Liver (tissue), 3 donors: ENCODE measurements at regions not wholly inside any gene's neighbourhood (a gene's known extent, or its start where the extent isn't known, plus 50 kb on each side); places are given as distances from the start of the nearest gene placed in this dataset.

Experiments used
- CTCF ChIP-seq: fragments of 150-350 bp; IDR thresholded peaks from 2 replicates; pipeline ENCODE4 v1.5.1; 2017; ENCODE audit warnings: improper control_type of control experiment, low read depth, low read length; ENCODE audit not compliant: missing input control
- FOXA1 ChIP-seq: IDR thresholded peaks from 2 replicates; pipeline ENCODE4 v1.6.1; 2016; ENCODE audit warnings: antibody characterized with exemption
- HNF4A ChIP-seq, 2 donors: conservative IDR thresholded peaks; 2 replicates each; pipeline ENCODE4 v1.6.1; 2016; ENCODE audit warnings: antibody characterized with exemption in 2 of 2, mild to moderate bottlenecking in 2 of 2
- RAD21 ChIP-seq, 2 donors: IDR thresholded peaks; 2 replicates each; pipeline ENCODE4 v1.6.1; 2016; ENCODE audit warnings: antibody characterized with exemption in 2 of 2, mild to moderate bottlenecking in 2 of 2
- TAF1 ChIP-seq: conservative IDR thresholded peaks from 2 replicates; pipeline ENCODE4 v1.6.1; 2016; ENCODE audit warnings: antibody characterized with exemption, mild to moderate bottlenecking
- YY1 ChIP-seq: IDR thresholded peaks from 2 replicates; pipeline ENCODE4 v1.6.1; 2016; ENCODE audit warnings: antibody characterized with exemption, mild to moderate bottlenecking
- donor health status: healthy.
- donor health status: healthy.

- TF ChIP-seq CTCF (peak; percentile 78), RAD21 (IDR thresholded peaks at IDR 0.05) (peak; percentile 77 to 89), HNF4A (conservative IDR thresholded peaks at IDR 0.05) (no peak), TAF1 (no peak), FOXA1 (no peak), YY1 (no peak)
These were observed 305.6 kb upstream of the CXCR4 start for GRCh38 chr2:136423516-136423996.
